Endothelial cell of umbilical vein (primary cell): ENCODE measurements at regions not wholly inside any gene's neighbourhood (a gene's known extent, or its start where the extent isn't known, plus 50 kb on each side); places are given as distances from the start of the nearest gene placed in this dataset.

Experiments used
- BruUV-seq: library from RNA; stranded (reverse); fragments of 400-500 nt; replicated peaks from 2 replicates; lab custom pipeline; 2021; lab: Mats Ljungman, UMichigan
- CTCF ChIA-PET: fragments of 300-600, 350-600 bp; sonication (Branson Sonifier 250); formaldehyde crosslinking; loops from one replicate; lab custom pipeline; 2021; ENCODE audit warnings: antibody characterized with exemption, inconsistent platforms; lab: Charles Lee
- POLR2A ChIA-PET: fragments of 300-600, 350-600 bp; sonication (Branson Sonifier 250); formaldehyde crosslinking; loops from one replicate; lab custom pipeline; 2021; ENCODE audit warnings: antibody characterized with exemption, inconsistent platforms; lab: Charles Lee
- DNase-seq: peaks from one replicate; pipeline ENCODE4 v3.0.0-alpha.2; 2011; ENCODE audit warnings: low read depth, low spot score
- FAIRE-seq: peaks from 2 replicates; lab custom pipeline; 2011; peaks lifted over from hg19 to GRCh38; lab: Jason Lieb, UNC
- H2AFZ ChIP-seq: 2 replicates; pipeline ENCODE4 v1.6.0; 2012; ENCODE audit warnings: low read depth, low read length, control low read depth, inconsistent platforms
- H3K27ac ChIP-seq: 2 replicates; pipeline ENCODE4 v1.5.1; 2011; ENCODE audit warnings: low read depth, mild to moderate bottlenecking, control low read depth, low read length, moderate library complexity; ENCODE audit not compliant: insufficient read depth
- H3K27me3 ChIP-seq, 2 experiments: 2 replicates each; pipeline versions ENCODE4 v1.6.0 to v1.6.1; 2011; ENCODE audit warnings: low read length in 2 of 2, mixed read lengths in 1 of 2; ENCODE audit not compliant: control insufficient read depth in 2 of 2, insufficient read depth in 2 of 2
- H3K36me3 ChIP-seq, 2 experiments: 2 replicates in 1 of 2; 3 replicates in 1 of 2; pipeline ENCODE4 v1.5.1; 2011; ENCODE audit warnings: low read length in 2 of 2, mild to moderate bottlenecking in 1 of 2, moderate library complexity in 1 of 2; ENCODE audit not compliant: control insufficient read depth in 2 of 2, insufficient read depth in 2 of 2; ENCODE audit errors: extremely low read depth in 1 of 2
- H3K4me1 ChIP-seq: 3 replicates; pipeline ENCODE4 v1.5.1; 2011; ENCODE audit warnings: mild to moderate bottlenecking, low read length; ENCODE audit not compliant: control insufficient read depth, insufficient read depth; ENCODE audit errors: extremely low read depth
- H3K4me2 ChIP-seq: 2 replicates; pipeline ENCODE4 v1.6.1; 2011; ENCODE audit warnings: low read length, control low read depth, mixed read lengths; ENCODE audit not compliant: insufficient read depth
- H3K4me3 ChIP-seq, 3 experiments: fragments of 200-600 bp in 1 of 3; sonication (generic), shearing (Covaris generic) in 1 of 3; replicated peaks in 1 of 3; 2 replicates each; pipeline ENCODE4 v1.5.1; 2011 to 2016; ENCODE audit warnings: control low read depth in 3 of 3, low read length in 3 of 3, mild to moderate bottlenecking in 2 of 3, inconsistent platforms in 1 of 3, low read depth in 1 of 3, moderate library complexity in 1 of 3; ENCODE audit not compliant: insufficient read depth in 1 of 3
- H3K79me2 ChIP-seq: 2 replicates; pipeline ENCODE4 v1.6.0; 2012; ENCODE audit warnings: low read length, inconsistent platforms; ENCODE audit not compliant: control insufficient read depth, insufficient read depth
- H3K9ac ChIP-seq: replicated peaks from 2 replicates; pipeline ENCODE3; 2011; ENCODE audit warnings: low read length, control low read depth; ENCODE audit not compliant: insufficient read depth; ENCODE audit errors: extremely low read depth
- H3K9me1 ChIP-seq: replicated peaks from 3 replicates; pipeline ENCODE4 v1.6.0; 2011; ENCODE audit warnings: mild to moderate bottlenecking, low read length; ENCODE audit not compliant: control insufficient read depth, insufficient read depth; ENCODE audit errors: extremely low read depth
- H3K9me3 ChIP-seq: replicated peaks from 2 replicates; pipeline ENCODE4 v1.5.1; 2012; ENCODE audit warnings: low read length, inconsistent platforms; ENCODE audit not compliant: control insufficient read depth, insufficient read depth
- H4K20me1 ChIP-seq: replicated peaks from 2 replicates; pipeline ENCODE3; 2011; ENCODE audit warnings: mild to moderate bottlenecking, low read length; ENCODE audit not compliant: control insufficient read depth, insufficient read depth; ENCODE audit errors: extremely low read depth
- CTCF ChIP-seq, 2 donors: IDR thresholded peaks; 1 replicate in 1 of 2; 2 replicates in 1 of 2; pipeline ENCODE4 v1.5.1; 2011; ENCODE audit warnings: low read length in 2 of 2, mild to moderate bottlenecking in 2 of 2, moderate library complexity in 2 of 2, control low read depth in 1 of 2, inconsistent platforms in 1 of 2, low read depth in 1 of 2; ENCODE audit not compliant: insufficient read depth in 1 of 2; ENCODE audit errors: extremely low read depth in 1 of 2
- EZH2 ChIP-seq: IDR thresholded peaks from 2 replicates; pipeline ENCODE4 v1.6.1; 2012; ENCODE audit warnings: borderline replicate concordance, low read depth, mild to moderate bottlenecking, moderate library complexity, low read length, inconsistent platforms; ENCODE audit not compliant: severe bottlenecking
- FOS ChIP-seq: IDR thresholded peaks from 2 replicates; pipeline ENCODE4 v1.6.1; 2011; ENCODE audit warnings: mild to moderate bottlenecking, low read length, moderate library complexity, borderline replicate concordance; ENCODE audit not compliant: insufficient read depth
- GATA2 ChIP-seq: IDR thresholded peaks from 2 replicates; pipeline ENCODE4 v1.7.0; 2011; ENCODE audit warnings: low read depth, mild to moderate bottlenecking, moderate library complexity, mixed read lengths, low read length; ENCODE audit not compliant: insufficient read length, insufficient read depth
- JUN ChIP-seq: IDR thresholded peaks from 2 replicates; pipeline ENCODE4 v1.6.1; 2011; ENCODE audit warnings: borderline replicate concordance, low read depth; ENCODE audit not compliant: insufficient read length, insufficient read depth
- MAX ChIP-seq: IDR thresholded peaks from 2 replicates; pipeline ENCODE4 v1.6.1; 2011; ENCODE audit not compliant: insufficient read depth, insufficient read length
- MYC ChIP-seq: IDR thresholded peaks from one replicate; pipeline ENCODE4 v1.6.1; 2011; ENCODE audit warnings: mild to moderate bottlenecking, low read depth, low read length
- POLR2A ChIP-seq: IDR thresholded peaks from 2 replicates; pipeline ENCODE4 v1.6.1; 2012; ENCODE audit warnings: low read depth, mild to moderate bottlenecking, control low read depth, low read length
- POLR2AphosphoS5 ChIP-seq: IDR thresholded peaks from 2 replicates; pipeline ENCODE4 v1.6.1; 2012; ENCODE audit warnings: low read depth, mild to moderate bottlenecking, control low read depth, low read length, moderate library complexity; ENCODE audit not compliant: insufficient read depth
- dilution Hi-C: fragments of 300-500 bp; cut with MboI; formaldehyde crosslinking; loops from one replicate; pipeline ENCODE4 v1.15.0; 2019; ENCODE audit warnings: low sequenced_read_pairs; ENCODE audit not compliant: extremely low pct_ligation_motif_present
- intact Hi-C: fragments of 100-400 bp; cut with micrococcal nuclease; formaldehyde crosslinking; loops from one replicate; pipeline ENCODE4 v1.10.0; 2022

- FAIRE-seq (no peak), DNase-seq (no peak)
- intact Hi-C loops (no loop called here), dilution Hi-C loops (loop anchor here (25.0 kb wide), 1 partner anchor 460 kb away; no protein-coding TSS in a partner anchor)
- CTCF ChIA-PET = interaction anchor here (0.6 to 3.0 kb wide), 4 partner anchors 20 to 476 kb away, joined by 3 to 13 read pairs (median 9); no protein-coding TSS in a partner anchor
- H3K9me3 ChIP-seq = no peaks in the 10 kb centered on the region
- no peak overlapping the region for H3K4me3 ChIP-seq
- no peaks in the 10 kb centered on the region for H3K27me3 ChIP-seq
- no peak overlapping the region for H3K4me2 ChIP-seq
- no peaks in the 10 kb centered on the region for H4K20me1 ChIP-seq
- no peak for TF ChIP-seq FOS
- no peak for TF ChIP-seq CTCF (IDR thresholded peaks at IDR 0.05; ENCODE audit: extremely low read depth in 1 of 2, insufficient read depth in 1 of 2, low read depth in 1 of 2, low read length in 2 of 2)
- no peak for TF ChIP-seq MAX
- no peak for TF ChIP-seq MYC
- TF ChIP-seq POLR2AphosphoS5 = no peak
- TF ChIP-seq JUN = no peak
- no peak for TF ChIP-seq EZH2
- TF ChIP-seq POLR2A = no peak
- TF ChIP-seq GATA2 = no peak
- no peak overlapping the region for H2AFZ ChIP-seq
- H3K27ac ChIP-seq = no peak overlapping the region
- POLR2A ChIA-PET = no interaction called here
- H3K79me2 ChIP-seq = no peaks in the 10 kb centered on the region
- H3K9me1 ChIP-seq = no peaks in the 10 kb centered on the region
- no peak overlapping the region for H3K9ac ChIP-seq
- peaks cover 12% of the 10 kb centered on the region for H3K4me1 ChIP-seq
- no peaks in the 10 kb centered on the region for H3K36me3 ChIP-seq
- no TSS peak for BruUV-seq
Observed at GRCh38 chr2:37872192-37872750, 52.8 kb upstream of the RMDN2 start.
